Tibial nerve (tissue), 3 donors: ENCODE measurements at regions not wholly inside any gene's neighbourhood (a gene's known extent, or its start where the extent isn't known, plus 50 kb on each side); places are given as distances from the start of the nearest gene placed in this dataset.
"Not testable (repeated sequence)": the region's sequence is repeated elsewhere in the genome, so short reads cannot be mapped to it uniquely, and the experiment has no call there.

Source experiments
- POLR2A ChIP-seq, 2 donors: fragments of 450-650 bp; IDR thresholded peaks; one replicate each; pipeline ENCODE4 v1.6.1; 2017; ENCODE audit warnings: antibody characterized with exemption in 2 of 2, mild to moderate bottlenecking in 2 of 2, moderate library complexity in 2 of 2
- TF ChIP-seq, protein P1 (sequence below), 5 experiments: fragments of 200-600 bp in 3 of 5; fragments of 450-650 bp in 2 of 5; sonication (generic) in 3 of 5; IDR thresholded peaks; one replicate each; pipeline ENCODE4 v1.5.1; 2016 to 2019; ENCODE audit warnings: antibody characterized with exemption in 5 of 5, mild to moderate bottlenecking in 3 of 5, moderate library complexity in 2 of 5

DNA sequence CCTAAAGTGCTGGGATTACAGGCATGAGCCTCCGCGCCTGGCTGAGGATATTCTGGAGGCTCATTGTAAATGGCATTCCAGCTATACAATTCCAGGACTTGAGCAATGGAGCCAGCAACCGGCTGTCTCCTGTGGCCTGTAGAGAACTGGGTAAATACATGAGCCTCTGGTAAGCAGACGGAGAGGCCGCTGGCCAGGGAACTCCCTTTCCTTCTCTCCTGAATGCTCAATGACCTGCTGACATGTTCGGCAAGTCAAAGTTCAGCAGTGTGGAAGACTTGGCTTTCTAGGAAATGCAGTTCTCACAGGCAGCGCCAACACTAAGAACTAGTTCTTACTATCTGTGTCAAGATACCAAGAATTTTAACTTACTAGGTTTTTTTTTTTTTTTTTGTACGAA lies 139.8 kb downstream of the SEPTIN7 start:
- TF ChIP-seq, protein P1, sequence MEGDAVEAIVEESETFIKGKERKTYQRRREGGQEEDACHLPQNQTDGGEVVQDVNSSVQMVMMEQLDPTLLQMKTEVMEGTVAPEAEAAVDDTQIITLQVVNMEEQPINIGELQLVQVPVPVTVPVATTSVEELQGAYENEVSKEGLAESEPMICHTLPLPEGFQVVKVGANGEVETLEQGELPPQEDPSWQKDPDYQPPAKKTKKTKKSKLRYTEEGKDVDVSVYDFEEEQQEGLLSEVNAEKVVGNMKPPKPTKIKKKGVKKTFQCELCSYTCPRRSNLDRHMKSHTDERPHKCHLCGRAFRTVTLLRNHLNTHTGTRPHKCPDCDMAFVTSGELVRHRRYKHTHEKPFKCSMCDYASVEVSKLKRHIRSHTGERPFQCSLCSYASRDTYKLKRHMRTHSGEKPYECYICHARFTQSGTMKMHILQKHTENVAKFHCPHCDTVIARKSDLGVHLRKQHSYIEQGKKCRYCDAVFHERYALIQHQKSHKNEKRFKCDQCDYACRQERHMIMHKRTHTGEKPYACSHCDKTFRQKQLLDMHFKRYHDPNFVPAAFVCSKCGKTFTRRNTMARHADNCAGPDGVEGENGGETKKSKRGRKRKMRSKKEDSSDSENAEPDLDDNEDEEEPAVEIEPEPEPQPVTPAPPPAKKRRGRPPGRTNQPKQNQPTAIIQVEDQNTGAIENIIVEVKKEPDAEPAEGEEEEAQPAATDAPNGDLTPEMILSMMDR (IDR thresholded peaks at IDR 0.05), result not testable (repeated sequence)
- not testable (repeated sequence) for TF ChIP-seq POLR2A (IDR thresholded peaks at IDR 0.05)
